ENCODE measurements at regions not wholly inside any gene's neighbourhood (a gene's known extent, or its start where the extent isn't known, plus 50 kb on each side); places are given as distances from the start of the nearest gene placed in this dataset.

DNA sequence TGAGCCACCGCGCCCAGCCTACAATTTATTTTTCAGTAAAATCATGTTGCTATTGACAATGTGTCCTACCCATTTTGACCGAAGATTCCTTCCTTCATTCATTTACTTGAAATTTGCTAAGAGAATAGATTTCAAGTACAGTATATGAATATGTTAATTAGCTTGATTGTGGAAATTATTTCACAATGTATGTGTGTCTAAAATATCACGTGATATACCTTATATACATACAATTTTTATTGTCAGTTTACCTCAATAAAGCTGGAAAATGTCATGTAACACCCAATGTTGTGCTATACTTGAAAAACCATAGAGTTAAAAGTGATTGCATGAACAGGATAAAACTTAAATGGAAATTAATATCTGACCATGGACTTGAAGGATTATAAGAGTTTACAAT lies 521.7 kb upstream of the ANKRD30A start:
- TF ChIP-seq CTCF (conservative IDR thresholded peaks at IDR 0.05; ENCODE audit: low read depth, low read length) = no peak
- TF ChIP-seq EZH2 (IDR thresholded peaks at IDR 0.05; ENCODE audit: borderline replicate concordance, low read depth, low read length, poor library complexity, severe bottlenecking) = no peak

Measured in A673 (cell line).